ENCODE measurements at regions not wholly inside any gene's neighbourhood (a gene's known extent, or its start where the extent isn't known, plus 50 kb on each side); places are given as distances from the start of the nearest gene placed in this dataset.

- Histone ChIP-seq H3K4me2 (no peak overlapping the region), H3K27me3 (ENCODE audit: insufficient read depth) (no peaks in the 10 kb centered on the region; the same call in 1 of the 2 replicates), H3K9me3 (no peaks in the 10 kb centered on the region), H4K20me1 (ENCODE audit: insufficient read depth) (no peaks in the 10 kb centered on the region), H2AFZ (ENCODE audit: low read depth) (no peak overlapping the region), H3K9ac (no peak overlapping the region), H3K36me3 (replicated peaks in 1 of 2; ENCODE audit: control insufficient read depth in 1 of 2, insufficient read depth in 2 of 2, low read length in 1 of 2) (no peaks in the 10 kb centered on the region), H3K4me3 (ENCODE audit: low read depth in 2 of 2, low read length in 1 of 2) (no peak overlapping the region), H3K4me1 (ENCODE audit: control insufficient read depth in 1 of 2, insufficient read depth in 2 of 2, low read depth in 1 of 2, low read length in 1 of 2) (peaks cover 0 to 3% of the 10 kb centered on the region in 2 experiments; a peak in 2 of 4 replicates), H3K9me2 (no peaks in the 10 kb centered on the region), H3F3A (replicated peaks; ENCODE audit: insufficient read depth) (no peaks in the 10 kb centered on the region), H3K27ac (ENCODE audit: low read depth in 2 of 2, low read length in 1 of 2) (no peak overlapping the region), H3K79me2 (ENCODE audit: insufficient read depth) (no peaks in the 10 kb centered on the region)
- ChIA-PET CTCF (interaction anchor here (0.7 to 1.7 kb wide), 2 partner anchors 241 to 302 kb away, joined by 3 to 4 read pairs; no protein-coding TSS in a partner anchor), POLR2A (no interaction called here)
- TF ChIP-seq SMC3 (IDR thresholded peaks at IDR 0.05; ENCODE audit: low read depth, low read length) (no peak), RAD21 (IDR thresholded peaks at IDR 0.05; ENCODE audit: low read length) (no peak), JUND (IDR thresholded peaks at IDR 0.05) (no peak), CHD2 (IDR thresholded peaks at IDR 0.05; ENCODE audit: low read length, partially characterized antibody) (no peak), TEAD4 (IDR thresholded peaks at IDR 0.05; ENCODE audit: borderline replicate concordance, insufficient read depth) (no peak), NRF1 (IDR thresholded peaks at IDR 0.05; ENCODE audit: low read depth, low read length) (no peak)
- 2% methylated on average over 5 of the region's 5 CpGs for WGBS (ENCODE audit: low lambda C conversion rate)
- DNase-seq: no peak
Observed at GRCh38 chr6:137704802-137705159, 162.3 kb upstream of the TNFAIP3 start.

GRCh38 chr6:137705160-137706082 lies 161.6 kb upstream of the TNFAIP3 start:
- Histone ChIP-seq H3K79me2 (ENCODE audit: insufficient read depth) (no peaks in the 10 kb centered on the region), H3K4me3 (ENCODE audit: low read depth in 2 of 2, low read length in 1 of 2) (no peak overlapping the region; a peak in 1 of 4 replicates), H3K27me3 (ENCODE audit: insufficient read depth) (no peaks in the 10 kb centered on the region; the same call in 1 of the 2 replicates), H3K9me2 (no peaks in the 10 kb centered on the region), H3K4me2 (no peak overlapping the region), H3K9ac (no peak overlapping the region), H4K20me1 (ENCODE audit: insufficient read depth) (no peaks in the 10 kb centered on the region), H3K36me3 (replicated peaks in 1 of 2; ENCODE audit: control insufficient read depth in 1 of 2, insufficient read depth in 2 of 2, low read length in 1 of 2) (no peaks in the 10 kb centered on the region), H3K9me3 (no peaks in the 10 kb centered on the region), H2AFZ (ENCODE audit: low read depth) (no peak overlapping the region), H3F3A (replicated peaks; ENCODE audit: insufficient read depth) (no peaks in the 10 kb centered on the region), H3K4me1 (ENCODE audit: control insufficient read depth in 1 of 2, insufficient read depth in 2 of 2, low read depth in 1 of 2, low read length in 1 of 2) (peaks cover 0 to 3% of the 10 kb centered on the region in 2 experiments; a peak in 2 of 4 replicates), H3K27ac (ENCODE audit: low read depth in 2 of 2, low read length in 1 of 2) (no peak overlapping the region)
- 15% methylated on average over 11 of the region's 11 CpGs for WGBS (ENCODE audit: low lambda C conversion rate)
- POLR2A ChIA-PET: no interaction called here
- TF ChIP-seq MXI1 (IDR thresholded peaks at IDR 0.05; ENCODE audit: low read depth, low read length) (no peak), CTCF (IDR thresholded peaks at IDR 0.05) (peak; percentile 64), YY1 (IDR thresholded peaks at IDR 0.05; ENCODE audit: low read depth) (no peak), REST (IDR thresholded peaks at IDR 0.05; ENCODE audit: low read depth, low read length) (no peak), PBX3 (IDR thresholded peaks at IDR 0.05) (no peak), RAD21 (IDR thresholded peaks at IDR 0.05; ENCODE audit: low read length) (peak; percentile 42), FOXJ3 (CRISPR knock-in tag; IDR thresholded peaks at IDR 0.05) (no peak), SMC3 (IDR thresholded peaks at IDR 0.05; ENCODE audit: low read depth, low read length) (peak; percentile 28; the same call in 1 of the 2 replicates)
- CTCF ChIA-PET: interaction anchor here (1.1 to 1.7 kb wide), 5 partner anchors 10 to 241 kb away, joined by 3 to 4 read pairs (median 3); no protein-coding TSS in a partner anchor
- DNase-seq: no peak

All from SK-N-SH (cell line).